SK-N-SH treated with all-trans-retinoic acid at 6 μM for 48 hours (cell line): ENCODE measurements at regions not wholly inside any gene's neighbourhood (a gene's known extent, or its start where the extent isn't known, plus 50 kb on each side); places are given as distances from the start of the nearest gene placed in this dataset.
"Not testable (repeated sequence)": the region's sequence is repeated elsewhere in the genome, so short reads cannot be mapped to it uniquely, and the experiment has no call there.

Experiments
- ATAC-seq: fragments of 200-7000 bp; cut with Tn5 transposase; 3 replicates; pipeline ENCODE4 v1.9.1; 2020; ENCODE audit warnings: mild to moderate bottlenecking, moderate library complexity
- ARNTL ChIP-seq: fragments of 450-650 bp; formaldehyde crosslinking; IDR thresholded peaks from 2 replicates; pipeline ENCODE4 v1.5.0; 2020; ENCODE audit warnings: low read depth, mild to moderate bottlenecking, moderate library complexity, borderline replicate concordance
- BACH2 ChIP-seq: fragments of 250-450 bp; sonication (Bioruptor Pico); IDR thresholded peaks from 2 replicates; pipeline ENCODE4 v1.9.0; 2021; ENCODE audit warnings: mild to moderate bottlenecking, borderline replicate concordance
- CREB5 ChIP-seq: fragments of 250-450 bp; sonication (Bioruptor Pico); IDR thresholded peaks from 2 replicates; pipeline ENCODE4 v1.5.1; 2020; ENCODE audit warnings: low read depth, mild to moderate bottlenecking, moderate library complexity
- CSDC2 ChIP-seq: fragments of 250-450 bp; sonication (Bioruptor Pico); IDR thresholded peaks from 2 replicates; pipeline ENCODE4 v1.5.0; 2020; ENCODE audit warnings: mild to moderate bottlenecking, moderate library complexity
- CSRNP3 ChIP-seq: fragments of 250-450 bp; sonication (Bioruptor Pico); IDR thresholded peaks from 2 replicates; pipeline ENCODE4 v1.5.1; 2021; ENCODE audit warnings: mild to moderate bottlenecking, moderate library complexity
- ESRRG ChIP-seq: fragments of 250-450 bp; sonication (Bioruptor Pico); IDR thresholded peaks from 2 replicates; pipeline ENCODE4 v1.6.1; 2021; ENCODE audit warnings: mild to moderate bottlenecking
- GLIS3 ChIP-seq: fragments of 250-450 bp; sonication (Bioruptor Pico); IDR thresholded peaks from 2 replicates; pipeline ENCODE4 v1.5.0; 2020; ENCODE audit warnings: mild to moderate bottlenecking, moderate library complexity
- ISL1 ChIP-seq: fragments of 250-450 bp; sonication (Bioruptor Pico); IDR thresholded peaks from 2 replicates; pipeline ENCODE4 v2.1.2; 2022; ENCODE audit warnings: mild to moderate bottlenecking, moderate library complexity
- OSR1 ChIP-seq: fragments of 250-450 bp; sonication (Bioruptor Pico); IDR thresholded peaks from 2 replicates; pipeline ENCODE4 v1.8.0; 2022; ENCODE audit warnings: moderate library complexity, mild to moderate bottlenecking, inconsistent platforms
- POU6F1 ChIP-seq: fragments of 250-450 bp; sonication (Bioruptor Pico); IDR thresholded peaks from 2 replicates; pipeline ENCODE4 v1.8.0; 2021; ENCODE audit warnings: low read depth, mild to moderate bottlenecking, moderate library complexity, borderline replicate concordance
- PPARA ChIP-seq: fragments of 250-450 bp; sonication (Bioruptor Pico); IDR thresholded peaks from 2 replicates; pipeline ENCODE4 v1.5.0; 2020; ENCODE audit warnings: mild to moderate bottlenecking, borderline replicate concordance
- RARB ChIP-seq: fragments of 250-450 bp; sonication (Bioruptor Pico); IDR thresholded peaks from 2 replicates; pipeline ENCODE4 v1.8.0; 2021; ENCODE audit warnings: mild to moderate bottlenecking, moderate library complexity
- SNAI2 ChIP-seq: fragments of 250-450 bp; sonication (Bioruptor Pico); IDR thresholded peaks from 2 replicates; pipeline ENCODE4 v1.5.0; 2020; ENCODE audit warnings: mild to moderate bottlenecking, moderate library complexity
- TOX ChIP-seq: fragments of 250-450 bp; sonication (Bioruptor Pico); IDR thresholded peaks from 2 replicates; pipeline ENCODE4 v1.8.0; 2021; ENCODE audit warnings: mild to moderate bottlenecking, moderate library complexity, borderline replicate concordance
- TSHZ2 ChIP-seq: fragments of 250-450 bp; sonication (Bioruptor Pico); IDR thresholded peaks from 2 replicates; pipeline ENCODE4 v1.5.0; 2020; ENCODE audit warnings: mild to moderate bottlenecking, moderate library complexity
- ZC3H10 ChIP-seq: fragments of 250-450 bp; sonication (Bioruptor Pico); IDR thresholded peaks from 2 replicates; pipeline ENCODE4 v1.5.1; 2021; ENCODE audit warnings: mild to moderate bottlenecking, moderate library complexity
- ZFP3 ChIP-seq: fragments of 250-450 bp; sonication (Bioruptor Pico); IDR thresholded peaks from 2 replicates; pipeline ENCODE4 v1.5.0; 2020; ENCODE audit warnings: mild to moderate bottlenecking, moderate library complexity
- ZNF70 ChIP-seq: fragments of 450-650 bp; formaldehyde crosslinking; IDR thresholded peaks from 2 replicates; pipeline ENCODE4 v1.5.0; 2020; ENCODE audit warnings: mild to moderate bottlenecking, moderate library complexity
- ZNF8 ChIP-seq: fragments of 450-650 bp; formaldehyde crosslinking; IDR thresholded peaks from 2 replicates; pipeline ENCODE4 v1.5.0; 2020; ENCODE audit warnings: mild to moderate bottlenecking, moderate library complexity

- no peak for ATAC-seq
- TF ChIP-seq GLIS3 (no peak), ZNF70 (CRISPR knock-in tag) (no peak), PPARA (CRISPR knock-in tag) (no peak), SNAI2 (CRISPR knock-in tag) (no peak), CSDC2 (CRISPR knock-in tag) (no peak), ESRRG (CRISPR knock-in tag) (no peak), RARB (CRISPR knock-in tag) (no peak), CSRNP3 (CRISPR knock-in tag) (no peak), ZFP3 (CRISPR knock-in tag) (no peak), CREB5 (CRISPR knock-in tag) (no peak), ZNF8 (CRISPR knock-in tag) (no peak), ISL1 (no peak), BACH2 (CRISPR knock-in tag) (no peak), ZC3H10 (CRISPR knock-in tag) (no peak), TSHZ2 (CRISPR knock-in tag) (no peak)
Measured at GRCh38 chr10:33600381-33600780, 265.9 kb upstream of the NRP1 start.

GRCh38 chr10:33596422-33596821, 262.0 kb upstream of the NRP1 start:
- no peak for ATAC-seq
- TF ChIP-seq ISL1 = no peak
- no peak for TF ChIP-seq ARNTL
- no peak for TF ChIP-seq SNAI2 (CRISPR knock-in tag)
- no peak for TF ChIP-seq ZNF8 (CRISPR knock-in tag)
- TF ChIP-seq PPARA (CRISPR knock-in tag) = no peak
- no peak for TF ChIP-seq TOX (CRISPR knock-in tag)
- TF ChIP-seq CREB5 (CRISPR knock-in tag) = no peak
- TF ChIP-seq ZC3H10 (CRISPR knock-in tag) = no peak

GRCh38 chr10:33594475-33594874, 260.0 kb upstream of the NRP1 start:
- no peak for TF ChIP-seq OSR1
- TF ChIP-seq, all 23 proteins: peak for 0
- ATAC-seq = no peak

GRCh38 chr10:33588974-33589600, 254.6 kb upstream of the NRP1 start:
- TF ChIP-seq TSHZ2 (CRISPR knock-in tag) = no peak
- no peak for TF ChIP-seq SNAI2 (CRISPR knock-in tag)
- no peak for TF ChIP-seq PPARA (CRISPR knock-in tag)
- TF ChIP-seq ZFP3 (CRISPR knock-in tag) = no peak
- TF ChIP-seq ARNTL = no peak
- no peak for TF ChIP-seq CSRNP3 (CRISPR knock-in tag)
- TF ChIP-seq OSR1 = no peak
- TF ChIP-seq POU6F1 (CRISPR knock-in tag) = no peak
- ATAC-seq = no peak

GRCh38 chr10:33584596-33584995, 250.1 kb upstream of the NRP1 start:
- not testable (repeated sequence) for ATAC-seq
